Dermis microvascular lymphatic vessel endothelial cell (primary cell): ENCODE measurements at regions not wholly inside any gene's neighbourhood (a gene's known extent, or its start where the extent isn't known, plus 50 kb on each side); places are given as distances from the start of the nearest gene placed in this dataset.
"Not testable (repeated sequence)": the region's sequence is repeated elsewhere in the genome, so short reads cannot be mapped to it uniquely, and the experiment has no call there.

Experiments used
- DNase-seq, 2 donors: peaks; one replicate each; pipeline versions ENCODE4 v3.0.0 to v3.0.0-alpha.2; 2010; ENCODE audit warnings: low read depth in 2 of 2

- DNase-seq = no peak
These were observed 301.5 kb upstream of the DIO3 start for GRCh38 chr14:101259748-101260147.

GRCh38 chr14:101266441-101266840 lies 294.9 kb upstream of the DIO3 start:
- not testable (repeated sequence) for DNase-seq

- no peak for DNase-seq
These were observed 288.2 kb upstream of the DIO3 start for GRCh38 chr14:101273091-101273490.

GRCh38 chr14:101276309-101277091 lies 284.8 kb upstream of the DIO3 start:
- no peak for DNase-seq

- DNase-seq = no peak
These were observed 278.9 kb upstream of the DIO3 start for GRCh38 chr14:101282418-101282817.

- DNase-seq = no peak
These were observed 276.6 kb upstream of the DIO3 start for GRCh38 chr14:101284711-101285110.

- DNase-seq = no peak
These were observed 274.9 kb upstream of the DIO3 start for GRCh38 chr14:101286271-101287018.

- DNase-seq = no peak
These were observed 272.7 kb upstream of the DIO3 start for GRCh38 chr14:101288436-101289229.

GRCh38 chr14:101289230-101289690 lies 272.0 kb upstream of the DIO3 start:
- no peak for DNase-seq

- no peak for DNase-seq
These were observed 271.4 kb upstream of the DIO3 start for GRCh38 chr14:101289911-101290310.

- no peak for DNase-seq
These were observed 270.7 kb upstream of the DIO3 start for GRCh38 chr14:101290611-101291010.

- DNase-seq = no peak
These were observed 269.9 kb upstream of the DIO3 start for GRCh38 chr14:101291390-101291789.

GRCh38 chr14:101292448-101292847 lies 268.8 kb upstream of the DIO3 start:
- DNase-seq = no peak

GRCh38 chr14:101293605-101294004 lies 267.7 kb upstream of the DIO3 start:
- DNase-seq = no peak

- DNase-seq = no peak
These were observed 267.2 kb upstream of the DIO3 start for GRCh38 chr14:101294136-101294535.

GRCh38 chr14:101299781-101300180 lies 261.5 kb upstream of the DIO3 start:
- DNase-seq = not testable (repeated sequence)

GRCh38 chr14:101301011-101301410 lies 260.3 kb upstream of the DIO3 start:
- DNase-seq = no peak

GRCh38 chr14:101307162-101307561 lies 254.1 kb upstream of the DIO3 start:
- DNase-seq = not testable (repeated sequence)

GRCh38 chr14:101311186-101311585 lies 250.1 kb upstream of the DIO3 start:
- not testable (repeated sequence) for DNase-seq

- DNase-seq = no peak
These were observed 248.0 kb upstream of the DIO3 start for GRCh38 chr14:101313268-101313667.

- no peak for DNase-seq
These were observed 245.4 kb upstream of the DIO3 start for GRCh38 chr14:101315802-101316296.

GRCh38 chr14:101318271-101318670 lies 243.0 kb upstream of the DIO3 start:
- no peak for DNase-seq
